SU-DHL-6 (cell line): ENCODE measurements at regions not wholly inside any gene's neighbourhood (a gene's known extent, or its start where the extent isn't known, plus 50 kb on each side); places are given as distances from the start of the nearest gene placed in this dataset.

Source experiments
- H2AFZ ChIP-seq: fragments of 200-600 bp; sonication (generic); 2 replicates; pipeline ENCODE4 v1.6.1; 2014; ENCODE audit warnings: low read depth, mild to moderate bottlenecking, moderate library complexity, mixed read lengths, antibody characterized with exemption, low read length; ENCODE audit not compliant: severe bottlenecking
- H3F3A ChIP-seq: fragments of 200-600 bp; shearing (Covaris generic); 2 replicates; pipeline ENCODE4 v1.6.0; 2016; ENCODE audit warnings: antibody characterized with exemption, mild to moderate bottlenecking; ENCODE audit not compliant: insufficient read depth
- H3K27ac ChIP-seq: fragments of 200-600 bp; sonication (generic); 2 replicates; pipeline ENCODE4 v1.5.1; 2016; ENCODE audit warnings: low read depth, mild to moderate bottlenecking, low read length, moderate library complexity, mixed read lengths
- H3K27me3 ChIP-seq: fragments of 200-600 bp; sonication (generic), shearing (Covaris generic); 2 replicates; pipeline ENCODE4 v1.6.0; 2014; ENCODE audit warnings: mild to moderate bottlenecking, low read length
- H3K36me3 ChIP-seq: fragments of 200-600 bp; sonication (generic); 2 replicates; pipeline ENCODE4 v1.6.1; 2014; ENCODE audit warnings: mild to moderate bottlenecking, low read length, mixed read lengths
- H3K4me2 ChIP-seq: fragments of 300-600, 200-600 bp; shearing (Covaris generic), sonication (generic); 2 replicates; pipeline ENCODE4 v1.6.0; 2014; ENCODE audit warnings: low read length, low read depth, mild to moderate bottlenecking; ENCODE audit not compliant: poor library complexity, severe bottlenecking
- H3K4me3 ChIP-seq: fragments of 200-600 bp; sonication (generic); 2 replicates; pipeline ENCODE4 v1.5.1; 2014; ENCODE audit warnings: antibody characterized with exemption, low read length, mild to moderate bottlenecking, mixed read lengths; ENCODE audit not compliant: insufficient read depth, poor library complexity, severe bottlenecking
- H3K79me2 ChIP-seq: fragments of 200-600 bp; sonication (generic); 2 replicates; pipeline ENCODE4 v1.6.1; 2014; ENCODE audit warnings: mild to moderate bottlenecking, low read length, moderate library complexity; ENCODE audit not compliant: insufficient read depth
- H3K9ac ChIP-seq: fragments of 200-600 bp; sonication (generic); 2 replicates; pipeline ENCODE4 v1.7.0; 2014; ENCODE audit warnings: mild to moderate bottlenecking, low read length
- H3K9me2 ChIP-seq: fragments of 200-600 bp; sonication (generic); replicated peaks from 2 replicates; pipeline ENCODE4 v1.6.1; 2014; ENCODE audit warnings: low read length; ENCODE audit not compliant: insufficient read depth
- H3K9me3 ChIP-seq: fragments of 200-600 bp; sonication (generic); 2 replicates; pipeline ENCODE4 v1.6.1; 2014; ENCODE audit warnings: low read length, mixed read lengths; ENCODE audit not compliant: insufficient read depth
- H4K20me1 ChIP-seq: fragments of 200-600 bp; sonication (generic); 2 replicates; pipeline ENCODE4 v1.6.1; 2014; ENCODE audit warnings: low read depth, mild to moderate bottlenecking, antibody characterized with exemption, low read length, moderate library complexity, mixed read lengths
- EZH2phosphoT487 ChIP-seq: fragments of 200-600 bp; sonication (generic), shearing (Covaris generic); conservative IDR thresholded peaks from 2 replicates; pipeline ENCODE4 v1.6.1; 2018; ENCODE audit warnings: mild to moderate bottlenecking, antibody characterized with exemption, low read length, moderate library complexity, mixed read lengths
- TF ChIP-seq, protein P1 (sequence below): fragments of 200-600 bp; sonication (generic); IDR thresholded peaks from one replicate; pipeline ENCODE4 v1.5.1; 2017; ENCODE audit warnings: antibody characterized with exemption, mild to moderate bottlenecking, low read length, moderate library complexity; ENCODE audit not compliant: insufficient read depth, poor library complexity, severe bottlenecking

DNA sequence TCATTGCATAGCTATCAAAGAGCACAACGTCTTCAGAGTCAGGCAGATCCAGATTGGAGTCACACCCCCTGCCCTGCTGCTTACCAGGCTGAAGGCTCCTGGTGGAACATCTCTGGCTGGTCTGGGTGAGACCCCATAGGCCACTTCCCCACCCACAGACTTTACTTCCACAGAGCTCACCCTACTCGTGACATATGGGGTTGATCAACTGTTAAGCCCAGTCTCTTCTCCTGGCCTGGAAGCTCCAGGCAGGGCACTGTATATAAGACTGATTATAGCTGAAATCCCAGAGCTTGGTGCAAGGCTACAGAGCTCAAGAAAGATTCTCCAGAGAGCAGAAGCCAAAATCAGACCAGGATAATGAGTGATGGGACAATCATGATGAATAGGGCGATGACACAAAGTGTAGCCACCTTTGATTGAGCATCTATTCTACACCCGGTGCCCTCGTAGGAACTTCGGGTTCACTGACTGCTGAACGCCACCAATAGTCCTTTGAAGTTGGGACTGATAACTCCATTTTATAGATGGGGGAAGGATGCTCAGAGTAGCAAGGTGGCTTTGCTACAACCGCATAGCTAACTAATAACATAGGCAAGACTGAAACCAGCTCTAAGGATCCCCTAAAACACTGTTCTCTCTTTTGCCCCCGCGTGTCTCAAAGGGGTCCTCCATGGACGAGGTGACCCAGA lies 287.8 kb downstream of the BCL11B start:
- H3K9me2 ChIP-seq = no peaks in the 10 kb centered on the region
- TF ChIP-seq, protein P1, sequence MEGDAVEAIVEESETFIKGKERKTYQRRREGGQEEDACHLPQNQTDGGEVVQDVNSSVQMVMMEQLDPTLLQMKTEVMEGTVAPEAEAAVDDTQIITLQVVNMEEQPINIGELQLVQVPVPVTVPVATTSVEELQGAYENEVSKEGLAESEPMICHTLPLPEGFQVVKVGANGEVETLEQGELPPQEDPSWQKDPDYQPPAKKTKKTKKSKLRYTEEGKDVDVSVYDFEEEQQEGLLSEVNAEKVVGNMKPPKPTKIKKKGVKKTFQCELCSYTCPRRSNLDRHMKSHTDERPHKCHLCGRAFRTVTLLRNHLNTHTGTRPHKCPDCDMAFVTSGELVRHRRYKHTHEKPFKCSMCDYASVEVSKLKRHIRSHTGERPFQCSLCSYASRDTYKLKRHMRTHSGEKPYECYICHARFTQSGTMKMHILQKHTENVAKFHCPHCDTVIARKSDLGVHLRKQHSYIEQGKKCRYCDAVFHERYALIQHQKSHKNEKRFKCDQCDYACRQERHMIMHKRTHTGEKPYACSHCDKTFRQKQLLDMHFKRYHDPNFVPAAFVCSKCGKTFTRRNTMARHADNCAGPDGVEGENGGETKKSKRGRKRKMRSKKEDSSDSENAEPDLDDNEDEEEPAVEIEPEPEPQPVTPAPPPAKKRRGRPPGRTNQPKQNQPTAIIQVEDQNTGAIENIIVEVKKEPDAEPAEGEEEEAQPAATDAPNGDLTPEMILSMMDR = no peak
- no peak for TF ChIP-seq EZH2phosphoT487
- H3K4me3 ChIP-seq = no peak overlapping the region
- H2AFZ ChIP-seq = no peak overlapping the region
- no peaks in the 10 kb centered on the region for H3K9me3 ChIP-seq
- H3K9ac ChIP-seq = no peak overlapping the region
- H3K27me3 ChIP-seq = no peaks in the 10 kb centered on the region
- no peaks in the 10 kb centered on the region for H3K79me2 ChIP-seq
- no peaks in the 10 kb centered on the region for H4K20me1 ChIP-seq
- no peaks in the 10 kb centered on the region for H3K36me3 ChIP-seq
- H3K27ac ChIP-seq = no peak overlapping the region
- H3K4me2 ChIP-seq = no peak overlapping the region
- H3F3A ChIP-seq = no peaks in the 10 kb centered on the region

DNA sequence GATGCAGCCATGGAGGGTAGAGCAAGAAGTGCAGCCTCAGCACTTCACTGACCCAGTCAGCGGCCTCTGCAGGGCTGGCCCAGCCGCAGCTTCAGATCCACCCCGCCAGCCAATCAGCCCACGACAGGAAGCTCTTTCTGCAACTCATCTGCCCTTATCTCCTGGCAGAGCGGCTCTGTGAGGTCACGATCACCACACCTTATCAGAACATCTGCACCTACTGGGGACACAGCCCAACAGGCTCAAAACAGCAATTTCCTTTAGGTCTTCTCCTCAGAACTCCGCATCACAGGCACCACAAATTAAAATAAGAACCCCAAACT lies 287.3 kb downstream of the BCL11B start:
- Histone ChIP-seq H3K27me3 (no peaks in the 10 kb centered on the region), H3K27ac (no peak overlapping the region), H3K4me2 (no peak overlapping the region), H3K79me2 (no peaks in the 10 kb centered on the region), H2AFZ (no peak overlapping the region), H3K9ac (no peak overlapping the region), H4K20me1 (no peaks in the 10 kb centered on the region), H3K4me3 (no peak overlapping the region), H3F3A (no peaks in the 10 kb centered on the region), H3K36me3 (no peaks in the 10 kb centered on the region), H3K9me3 (no peaks in the 10 kb centered on the region), H3K9me2 (no peaks in the 10 kb centered on the region)
- TF ChIP-seq, protein P1 = no peak

DNA sequence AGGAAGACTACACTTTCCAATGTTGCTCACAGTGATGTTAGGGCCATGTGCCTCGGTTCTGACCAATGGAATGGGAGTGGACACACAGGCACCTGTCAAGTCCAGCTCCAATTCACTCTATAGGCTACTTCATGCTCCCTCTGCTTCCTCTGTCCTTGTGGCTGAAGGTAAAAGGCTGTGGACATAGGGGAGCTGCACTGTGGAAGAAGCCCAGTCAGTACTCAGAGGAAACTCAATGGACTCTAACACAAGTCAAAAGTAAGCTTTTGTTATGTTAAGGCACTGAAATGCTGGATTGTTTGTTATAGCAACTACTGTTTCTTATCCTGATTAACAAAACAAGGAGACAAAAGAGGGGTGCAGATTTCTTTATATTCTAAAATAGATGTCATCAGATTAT lies 278.2 kb downstream of the BCL11B start:
- H4K20me1 ChIP-seq = no peaks in the 10 kb centered on the region

More for the DNA sequence above, 278.2 kb downstream of the BCL11B start:
- no peaks in the 10 kb centered on the region for H3K27me3 ChIP-seq
- no peak overlapping the region for H3K9ac ChIP-seq
- no peaks in the 10 kb centered on the region for H3K79me2 ChIP-seq
- H3K9me3 ChIP-seq = no peaks in the 10 kb centered on the region
- TF ChIP-seq, protein P1 = no peak
- no peak for TF ChIP-seq EZH2phosphoT487
- no peaks in the 10 kb centered on the region for H3K36me3 ChIP-seq
- no peak overlapping the region for H3K4me2 ChIP-seq
- no peaks in the 10 kb centered on the region for H3F3A ChIP-seq
- H3K27ac ChIP-seq = no peak overlapping the region
- H3K9me2 ChIP-seq = no peaks in the 10 kb centered on the region
- no peak overlapping the region for H2AFZ ChIP-seq
- H3K4me3 ChIP-seq = no peak overlapping the region
